HCT116 (cell line): ENCODE measurements at regions not wholly inside any gene's neighbourhood (a gene's known extent, or its start where the extent isn't known, plus 50 kb on each side); places are given as distances from the start of the nearest gene placed in this dataset.

Experiments used
- ATAC-seq: fragments of 200-7000 bp; cut with Tn5 transposase; 2 replicates; pipeline ENCODE4 v1.9.1; 2020; ENCODE audit warnings: mild to moderate bottlenecking, moderate library complexity
- BruUV-seq: library from RNA; stranded (reverse); fragments of 400-500 nt; replicated peaks from 2 replicates; lab custom pipeline; 2021; lab: Mats Ljungman, UMichigan
- CTCF ChIA-PET: fragments of 300-600 bp; sonication (Branson Sonifier 250); formaldehyde crosslinking; loops from one replicate; lab custom pipeline; 2021; ENCODE audit warnings: antibody characterized with exemption; lab: Charles Lee
- POLR2A ChIA-PET: fragments of 300-600, 350-600 bp; sonication (Branson Sonifier 250); formaldehyde crosslinking; loops from one replicate; lab custom pipeline; 2021; ENCODE audit warnings: antibody characterized with exemption; lab: Charles Lee
- RAD21 ChIA-PET, 2 experiments: fragments of 300-600 bp; sonication (Branson Sonifier 250); formaldehyde crosslinking; loops; one replicate each; lab custom pipeline; 2023; ENCODE audit warnings: low total read pairs in 2 of 2; ENCODE audit not compliant: uncharacterized antibody in 2 of 2, unreplicated experiment in 2 of 2, low non-redundant PET in 1 of 2; lab: Charles Lee
- DNase-seq: peaks from one replicate; pipeline ENCODE4 v3.0.0-alpha.2; 2010; ENCODE audit warnings: low read depth, low spot score
- H2AFZ ChIP-seq: fragments of 200-600 bp; shearing (Covaris generic), sonication (generic); 2 replicates; pipeline ENCODE4 v1.6.1; 2017; ENCODE audit warnings: low read depth, mixed run types, mixed read lengths, antibody characterized with exemption, low read length; ENCODE audit not compliant: poor library complexity, severe bottlenecking
- H3K27ac ChIP-seq: 2 replicates; pipeline ENCODE4 v1.5.1; 2012; ENCODE audit warnings: low read depth, low read length
- H3K27me3 ChIP-seq: fragments of 200-600 bp; sonication (generic); 2 replicates; pipeline ENCODE4 v1.6.1; 2016; ENCODE audit warnings: mixed run types, low read length, mixed read lengths; ENCODE audit not compliant: insufficient read depth
- H3K36me3 ChIP-seq, 2 experiments: fragments of 200-500 bp in 1 of 2; fragments of 200-600 bp in 1 of 2; sonication (Bioruptor generic) in 1 of 2; sonication (generic) in 1 of 2; 2 replicates each; pipeline versions ENCODE4 v1.5.1 to v1.6.1; 2014 to 2016; ENCODE audit warnings: low read length in 2 of 2, inconsistent platforms in 1 of 2, mixed read lengths in 1 of 2, mixed run types in 1 of 2; ENCODE audit not compliant: insufficient read depth in 2 of 2, control insufficient read depth in 1 of 2
- H3K4me1 ChIP-seq, 2 experiments: fragments of 200-600 bp in 1 of 2; sonication (generic) in 1 of 2; 2 replicates each; pipeline versions ENCODE4 v1.5.1 to v1.6.1; 2012 to 2017; ENCODE audit warnings: low read length in 2 of 2, inconsistent platforms in 1 of 2, mild to moderate bottlenecking in 1 of 2, mixed read lengths in 1 of 2, mixed run types in 1 of 2, moderate library complexity in 1 of 2; ENCODE audit not compliant: insufficient read depth in 2 of 2, control insufficient read depth in 1 of 2
- H3K4me2 ChIP-seq: fragments of 200-600 bp; sonication (generic); 2 replicates; pipeline ENCODE4 v1.6.1; 2017; ENCODE audit warnings: mixed run types, low read length, mixed read lengths
- H3K4me3 ChIP-seq, 2 experiments: fragments of 200-600 bp in 1 of 2; sonication (generic) in 1 of 2; replicated peaks in 1 of 2; 2 replicates each; pipeline ENCODE4 v1.5.1; 2011 to 2016; ENCODE audit warnings: low read length in 2 of 2, control low read depth in 1 of 2, low read depth in 1 of 2, mild to moderate bottlenecking in 1 of 2, mixed read lengths in 1 of 2, mixed run types in 1 of 2
- H3K79me2 ChIP-seq: fragments of 200-600 bp; sonication (generic); 2 replicates; pipeline ENCODE4 v1.6.1; 2017; ENCODE audit warnings: mild to moderate bottlenecking, mixed run types, low read length, moderate library complexity, mixed read lengths; ENCODE audit not compliant: insufficient read depth
- H3K9ac ChIP-seq: fragments of 200-600 bp; sonication (generic); 2 replicates; pipeline ENCODE4 v1.6.1; 2016; ENCODE audit warnings: low read length, mixed read lengths
- H3K9me2 ChIP-seq: fragments of 200-600 bp; sonication (generic), shearing (Covaris generic); 2 replicates; pipeline ENCODE4 v1.6.1; 2017; ENCODE audit warnings: mixed run types, mild to moderate bottlenecking, moderate library complexity; ENCODE audit not compliant: insufficient read depth
- H3K9me3 ChIP-seq, 2 experiments: fragments of 200-500 bp in 1 of 2; fragments of 200-600 bp in 1 of 2; sonication (Bioruptor generic) in 1 of 2; sonication (generic) in 1 of 2; 2 replicates each; pipeline ENCODE4 v1.6.1; 2014 to 2017; ENCODE audit warnings: low read length in 2 of 2, mixed read lengths in 2 of 2, inconsistent platforms in 1 of 2, low read depth in 1 of 2, mild to moderate bottlenecking in 1 of 2, mixed run types in 1 of 2, moderate library complexity in 1 of 2; ENCODE audit not compliant: control insufficient read depth in 1 of 2, insufficient read depth in 1 of 2
- H4K20me1 ChIP-seq: fragments of 200-600 bp; sonication (generic), shearing (Covaris generic); 2 replicates; pipeline ENCODE4 v1.6.1; 2017; ENCODE audit warnings: mixed run types, mild to moderate bottlenecking, moderate library complexity; ENCODE audit not compliant: insufficient read depth
- EGR1 ChIP-seq: IDR thresholded peaks from 2 replicates; pipeline ENCODE4 v1.6.1; 2012; ENCODE audit warnings: low read depth
- ELF1 ChIP-seq: IDR thresholded peaks from 2 replicates; pipeline ENCODE4 v1.6.1; 2012; ENCODE audit warnings: low read depth, borderline replicate concordance
- FOSL1 ChIP-seq: IDR thresholded peaks from 2 replicates; pipeline ENCODE4 v1.6.1; 2012; ENCODE audit warnings: low read depth
- JUND ChIP-seq: IDR thresholded peaks from 2 replicates; pipeline ENCODE4 v1.6.1; 2012
- MAX ChIP-seq: IDR thresholded peaks from 2 replicates; pipeline ENCODE4 v1.6.1; 2012
- POLR2A ChIP-seq: IDR thresholded peaks from 2 replicates; pipeline ENCODE4 v1.7.0; 2011; ENCODE audit warnings: borderline replicate concordance; ENCODE audit not compliant: insufficient read depth, insufficient read length; ENCODE audit errors: extremely low read depth
- RAD21 ChIP-seq: IDR thresholded peaks from 2 replicates; pipeline ENCODE4 v1.6.1; 2012; ENCODE audit warnings: low read depth, mild to moderate bottlenecking
- REST ChIP-seq: IDR thresholded peaks from 2 replicates; pipeline ENCODE4 v1.6.1; 2012; ENCODE audit warnings: low read depth
- SIN3A ChIP-seq: IDR thresholded peaks from 2 replicates; pipeline ENCODE4 v1.6.1; 2012; ENCODE audit warnings: low read depth
- SP1 ChIP-seq: IDR thresholded peaks from 2 replicates; pipeline ENCODE4 v1.6.1; 2012; ENCODE audit warnings: low read depth
- SRF ChIP-seq: IDR thresholded peaks from 2 replicates; pipeline ENCODE4 v1.6.1; 2012; ENCODE audit warnings: low read depth
- ZFX ChIP-seq: fragments of 450-650 bp; IDR thresholded peaks from 2 replicates; pipeline ENCODE4 v1.6.1; 2017
- intact Hi-C: fragments of 100-400 bp; cut with micrococcal nuclease; formaldehyde crosslinking; loops from 2 replicates; pipeline ENCODE4 v1.10.0; 2022

GRCh38 chr3:140848666-140849065, 93.0 kb upstream of the SLC25A36 start:
- no peak for TF ChIP-seq MAX
- TF ChIP-seq FOSL1: no peak
- no peak for TF ChIP-seq ELF1
- TF ChIP-seq SP1: no peak
- TF ChIP-seq RAD21: no peak
- TF ChIP-seq JUND: no peak
- TF ChIP-seq REST: no peak
- TF ChIP-seq ZFX: no peak
- no peak for TF ChIP-seq EGR1
- TF ChIP-seq SIN3A: no peak
- no peak for TF ChIP-seq POLR2A
- no peak for TF ChIP-seq SRF
- H3K9me2 ChIP-seq: no peaks in the 10 kb centered on the region
- no peaks in the 10 kb centered on the region for H3K79me2 ChIP-seq
- no peaks in the 10 kb centered on the region for H4K20me1 ChIP-seq
- no peaks in the 10 kb centered on the region for H3K4me1 ChIP-seq
- no peaks in the 10 kb centered on the region for H3K9me3 ChIP-seq
- ChIA-PET CTCF (no interaction called here), RAD21 (no interaction called here), POLR2A (no interaction called here)
- intact Hi-C loops: no loop called here
- no peak overlapping the region for H3K4me2 ChIP-seq
- H3K27me3 ChIP-seq: peaks cover 45% of the 10 kb centered on the region
- H3K36me3 ChIP-seq: no peaks in the 10 kb centered on the region
- ATAC-seq (no peak), DNase-seq (no peak)
- no TSS peak for BruUV-seq
- no peak overlapping the region for H2AFZ ChIP-seq
- no peak overlapping the region for H3K9ac ChIP-seq
- no peak overlapping the region for H3K4me3 ChIP-seq
- no peak overlapping the region for H3K27ac ChIP-seq
